ENCODE measurements at regions not wholly inside any gene's neighbourhood (a gene's known extent, or its start where the extent isn't known, plus 50 kb on each side); places are given as distances from the start of the nearest gene placed in this dataset.

DNA sequence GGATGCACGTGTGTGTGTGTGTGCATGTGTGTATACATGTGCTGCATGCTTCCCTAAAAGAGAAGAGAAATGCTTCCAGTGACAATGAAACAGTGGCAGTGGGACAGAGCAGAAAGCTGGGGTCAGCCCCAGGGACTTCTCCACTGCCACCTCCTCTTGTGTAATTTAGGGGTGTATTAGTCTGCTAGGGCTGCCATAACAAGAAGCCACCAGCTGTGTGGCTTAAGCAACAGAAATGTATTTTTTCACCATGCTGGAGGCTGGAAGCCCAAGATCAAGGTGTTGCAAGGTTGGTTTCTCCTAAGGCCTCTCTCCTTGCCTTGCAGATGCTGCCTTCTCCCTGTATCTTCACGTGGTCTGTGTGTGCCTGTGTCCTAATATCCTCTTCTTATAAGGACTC, 190.5 kb downstream of the CXCL12 start:
- TF ChIP-seq POLR2A (IDR thresholded peaks at IDR 0.05; ENCODE audit: low read length), result no peak
- no peak for TF ChIP-seq GATA1 (IDR thresholded peaks at IDR 0.05; ENCODE audit: low read depth, low read length)
